T-helper 1 cell (primary cell): ENCODE measurements at regions not wholly inside any gene's neighbourhood (a gene's known extent, or its start where the extent isn't known, plus 50 kb on each side); places are given as distances from the start of the nearest gene placed in this dataset.

Experiments used
- DNase-seq, 5 donors: peaks; one replicate each; pipeline ENCODE4 v3.0.0-alpha.2; 2012 to 2020

GRCh38 chr4:54359919-54360650 lies 131.0 kb downstream of the PDGFRA start:
- no peak for DNase-seq

DNA sequence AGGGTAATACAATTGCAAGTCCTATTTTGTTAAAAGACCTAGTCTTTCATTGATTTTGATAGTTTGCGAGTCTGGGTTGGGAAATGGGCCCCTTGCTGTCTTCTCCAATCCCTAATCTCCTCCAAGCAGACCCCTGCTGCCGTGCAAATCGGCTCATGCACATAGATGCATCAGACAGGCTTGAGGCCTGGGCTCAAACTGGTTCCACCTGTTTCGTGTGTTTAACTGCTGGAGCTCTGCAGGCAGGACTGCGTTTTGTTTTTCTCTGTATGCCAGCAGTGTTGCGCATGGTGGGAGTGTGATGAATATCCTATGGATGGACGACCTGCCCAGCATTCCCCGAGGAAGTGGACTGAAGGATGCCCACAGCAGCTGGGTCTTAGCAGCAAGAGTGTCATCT lies 133.9 kb downstream of the PDGFRA start:
- DNase-seq, result no peak

GRCh38 chr4:54365691-54366090 lies 136.6 kb downstream of the PDGFRA start:
- DNase-seq, result no peak

- DNase-seq, result no peak
These were observed 138.0 kb downstream of the PDGFRA start for GRCh38 chr4:54367059-54367458.

DNA sequence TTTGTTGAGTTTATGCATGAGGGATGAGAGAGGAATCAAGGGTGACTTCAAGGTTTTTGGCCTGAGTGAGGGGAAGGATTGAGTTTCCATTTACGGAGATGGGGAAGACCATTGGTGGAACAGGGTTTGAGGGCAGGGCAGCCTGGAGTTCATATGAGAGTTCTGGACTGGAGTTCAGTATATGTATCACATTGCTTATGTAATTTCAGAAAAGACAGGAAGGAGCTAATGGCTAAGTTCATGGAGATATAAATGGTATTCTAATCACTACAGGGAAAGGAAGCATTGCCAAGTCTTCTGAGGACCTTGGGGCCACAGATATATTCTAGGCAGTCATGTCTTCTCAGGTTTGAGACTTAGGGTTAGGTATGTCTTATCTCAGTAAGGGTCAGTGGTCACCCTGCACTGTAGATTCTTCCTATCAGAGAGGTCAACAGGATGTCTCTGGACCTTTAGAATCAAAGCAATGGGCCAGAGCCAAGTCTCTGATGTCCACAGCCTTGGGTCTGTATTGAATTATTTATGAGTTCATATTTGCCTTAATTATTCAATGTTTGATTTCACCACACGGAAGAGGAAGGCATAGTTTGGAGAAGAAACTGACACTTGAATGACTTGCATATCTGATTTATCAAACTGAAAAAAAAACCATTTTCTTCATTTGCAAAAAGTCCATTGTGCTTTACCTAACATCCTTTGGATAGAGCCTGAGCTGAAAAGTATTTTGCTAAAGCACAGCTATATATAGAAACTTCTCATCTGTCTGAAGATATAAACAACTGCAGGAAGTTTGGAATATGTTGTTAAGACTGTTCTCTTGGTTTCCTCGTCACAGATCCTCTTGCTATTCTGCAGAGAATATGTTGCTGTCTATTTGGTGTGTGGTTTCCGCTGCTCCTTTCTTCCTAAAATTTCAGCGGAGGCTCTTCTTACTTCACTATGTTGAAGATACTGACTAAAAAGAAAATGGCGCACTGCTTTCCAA lies 139.5 kb downstream of the PDGFRA start:
- DNase-seq, result no peak

DNA sequence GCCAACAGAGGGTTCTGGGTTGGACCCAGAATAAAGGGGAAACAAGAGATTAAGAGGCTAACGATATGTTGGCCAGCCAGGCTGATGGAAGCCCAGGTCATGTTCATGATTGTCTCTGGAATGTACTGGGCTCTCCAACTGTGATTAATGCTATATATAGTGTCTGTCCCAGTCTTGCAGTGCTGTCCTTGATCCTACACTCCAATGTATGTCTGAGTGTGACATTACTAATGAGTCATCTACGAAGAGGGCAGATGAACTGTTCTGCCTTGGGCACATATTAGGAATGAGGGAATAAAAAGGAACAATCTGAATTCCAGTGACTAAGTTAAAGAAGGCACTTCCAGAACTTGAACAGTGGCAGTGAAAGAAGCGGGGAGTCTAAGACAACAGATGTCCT lies 142.1 kb downstream of the PDGFRA start:
- no peak for DNase-seq

- DNase-seq, result no peak
These were observed 143.9 kb downstream of the PDGFRA start for GRCh38 chr4:54372951-54373350.

- DNase-seq, result no peak
These were observed 144.7 kb downstream of the PDGFRA start for GRCh38 chr4:54373718-54374210.

DNA sequence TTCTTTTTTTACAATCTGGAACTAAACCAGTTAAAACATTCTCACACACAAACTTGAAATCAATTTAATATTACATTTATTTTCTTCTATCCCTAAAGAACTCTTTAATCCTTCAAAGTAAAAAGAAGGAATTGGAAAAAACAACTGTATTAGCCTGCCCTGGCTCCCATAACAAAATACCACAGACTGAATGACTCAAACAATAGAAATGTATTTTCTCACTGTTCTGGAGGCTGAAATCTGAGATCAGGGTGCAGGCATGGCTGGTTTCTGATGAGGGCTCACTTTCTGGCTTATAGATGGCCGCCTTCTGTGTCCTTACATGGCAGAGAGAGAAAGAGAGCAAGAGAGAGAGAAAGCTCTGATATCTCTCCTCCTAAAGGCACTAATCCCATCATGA lies 149.4 kb downstream of the PDGFRA start:
- no peak for DNase-seq

DNA sequence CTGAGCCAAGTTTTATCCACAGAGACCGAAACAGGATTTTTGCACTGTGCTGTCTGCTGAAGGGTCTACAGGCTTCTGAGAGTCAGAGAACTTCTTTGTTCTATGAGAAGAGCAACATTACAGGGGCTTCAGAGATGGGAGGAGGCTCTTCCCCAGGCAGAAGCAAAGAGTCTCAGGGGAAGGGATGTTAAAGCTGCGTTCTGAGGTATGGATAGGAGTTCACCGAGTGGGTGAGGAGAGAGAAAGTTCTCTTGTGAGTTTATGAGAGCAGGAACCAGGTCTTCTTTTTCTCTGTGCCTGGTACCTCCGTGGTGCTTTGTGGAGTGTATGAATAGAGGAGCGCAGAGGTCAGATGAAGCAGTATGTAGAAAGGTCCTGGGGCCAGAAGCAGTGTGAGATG lies 155.1 kb downstream of the PDGFRA start:
- no peak for DNase-seq

GRCh38 chr4:54384563-54384962 lies 155.5 kb downstream of the PDGFRA start:
- peak in 1 of 5 donors; percentile 17 for DNase-seq

DNA sequence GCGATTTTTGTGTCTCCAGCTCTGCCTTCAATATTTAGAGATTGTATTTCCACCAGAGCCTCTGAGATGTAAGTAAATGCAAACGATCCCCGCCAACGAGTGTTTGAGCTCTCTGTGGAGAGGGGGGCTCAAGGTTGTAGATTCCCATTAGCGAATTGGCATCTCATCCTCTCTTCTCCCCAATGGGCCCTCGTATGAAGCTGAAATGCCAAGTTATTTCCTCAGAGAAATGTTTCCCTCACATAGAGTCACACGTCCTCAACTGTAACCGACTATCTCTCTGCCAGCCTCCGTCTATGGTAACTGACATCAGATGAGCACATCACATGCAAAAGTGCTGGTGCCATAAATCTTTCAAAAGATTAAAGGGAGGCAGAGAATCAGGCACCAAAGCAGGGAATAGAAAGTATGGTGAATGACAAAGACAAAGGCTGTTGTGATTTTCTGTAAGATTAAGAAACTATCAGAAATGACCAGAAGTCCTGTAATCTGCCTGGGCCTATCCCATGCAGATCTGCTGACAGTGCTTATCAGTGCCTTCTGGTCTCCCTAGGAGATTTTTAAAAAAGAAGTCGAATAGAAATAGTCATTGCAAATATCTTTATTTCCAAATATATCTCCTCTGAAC lies 157.1 kb downstream of the PDGFRA start:
- no peak for DNase-seq

- DNase-seq, result no peak
These were observed 157.6 kb downstream of the PDGFRA start for GRCh38 chr4:54386693-54387092.

- DNase-seq, result no peak
These were observed 161.6 kb downstream of the PDGFRA start for GRCh38 chr4:54390670-54391069.

DNA sequence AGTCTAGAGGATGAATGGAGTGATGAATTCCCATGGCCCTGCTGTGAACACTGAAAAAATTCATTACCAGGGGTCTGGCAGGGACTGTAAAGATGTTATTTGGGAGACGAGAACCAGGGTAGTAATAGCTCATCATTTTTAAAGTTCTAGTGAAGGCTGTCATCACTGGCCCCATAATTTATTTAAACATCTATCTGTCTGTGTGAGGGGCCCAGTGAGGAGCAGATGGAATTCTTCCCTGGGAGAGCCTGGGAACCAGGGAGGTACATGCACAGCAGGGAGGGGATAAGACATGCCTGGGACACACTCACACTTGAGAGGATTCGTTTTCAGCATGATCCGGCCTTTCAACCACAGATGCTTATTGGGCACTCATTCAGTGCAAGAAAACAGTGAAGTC lies 162.0 kb downstream of the PDGFRA start:
- no peak for DNase-seq

DNA sequence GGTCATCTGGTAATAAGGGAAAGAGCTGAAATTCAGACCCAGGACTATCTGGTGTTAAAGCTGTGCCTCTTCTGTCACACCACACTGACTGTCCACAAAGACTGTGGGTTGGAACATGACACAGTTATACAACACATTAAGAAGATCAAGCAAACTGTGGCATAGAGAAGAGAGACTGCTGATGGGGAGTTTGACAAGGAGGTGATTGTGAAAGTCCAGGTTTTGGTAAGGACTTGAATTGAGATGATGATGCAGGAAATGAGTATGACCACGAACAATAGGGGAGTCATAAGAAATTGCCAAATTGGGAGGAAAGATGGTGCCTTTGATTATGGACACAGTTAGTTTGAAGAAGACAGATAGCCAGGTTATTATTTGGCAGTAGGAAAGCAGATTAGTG lies 163.4 kb downstream of the PDGFRA start:
- no peak for DNase-seq

DNA sequence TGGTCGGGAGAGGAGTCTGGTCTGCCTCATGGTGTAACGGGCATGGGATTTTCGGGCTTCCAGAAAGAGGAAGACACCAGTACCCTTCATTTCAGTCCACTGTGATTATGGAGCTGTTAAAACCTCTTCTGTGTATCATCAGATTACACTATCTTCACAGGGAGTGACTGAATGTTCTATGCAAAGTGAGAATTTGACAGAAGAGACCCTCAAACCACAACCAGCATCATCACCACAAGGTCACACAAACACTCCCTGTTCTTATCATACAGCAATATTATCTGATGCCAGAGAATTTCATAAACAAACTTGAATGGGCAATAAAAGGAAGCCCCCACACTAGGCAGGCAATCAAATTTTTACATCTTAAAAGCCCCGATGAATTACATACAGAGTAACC lies 164.2 kb downstream of the PDGFRA start:
- DNase-seq, result no peak

- DNase-seq, result no peak
These were observed 166.0 kb downstream of the PDGFRA start for GRCh38 chr4:54395013-54395527.

DNA sequence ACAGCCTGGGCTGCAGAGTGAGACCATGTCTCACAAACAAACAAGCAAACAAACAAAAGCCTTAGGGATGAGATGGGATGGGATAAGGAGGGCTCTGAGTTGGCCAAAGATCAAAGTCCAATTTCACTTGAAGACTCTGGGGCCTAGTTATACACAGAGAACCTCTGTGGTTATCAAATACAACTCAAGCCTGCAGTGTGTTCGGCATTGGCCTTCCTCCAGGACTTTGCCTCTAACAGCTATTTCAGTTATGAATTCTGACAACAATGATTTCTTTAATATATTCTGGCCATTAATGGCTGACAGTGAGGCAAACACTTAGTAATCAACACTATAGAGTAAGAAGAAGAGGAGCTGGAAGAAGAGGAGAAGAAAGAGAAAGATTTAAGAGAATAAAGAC lies 171.1 kb downstream of the PDGFRA start:
- no peak for DNase-seq

- DNase-seq, result no peak
These were observed 171.7 kb downstream of the PDGFRA start for GRCh38 chr4:54400802-54401201.

GRCh38 chr4:54402880-54403480 lies 173.9 kb downstream of the PDGFRA start:
- no peak for DNase-seq

GRCh38 chr4:54403700-54404453 lies 174.8 kb downstream of the PDGFRA start:
- no peak for DNase-seq
